Fibroblast of mammary gland (primary cell): ENCODE measurements at regions not wholly inside any gene's neighbourhood (a gene's known extent, or its start where the extent isn't known, plus 50 kb on each side); places are given as distances from the start of the nearest gene placed in this dataset.

Experiments
- DNase-seq: peaks from one replicate; pipeline ENCODE4 v3.0.0-alpha.2; 2010; ENCODE audit warnings: low read depth
- H3K4me3 ChIP-seq: 2 replicates; pipeline ENCODE4 v1.5.1; 2011; ENCODE audit warnings: low read depth, mild to moderate bottlenecking, low read length, moderate library complexity; ENCODE audit not compliant: control insufficient read depth
- TF ChIP-seq, protein P1 (sequence below): conservative IDR thresholded peaks from 2 replicates; pipeline ENCODE4 v1.5.1; 2011; ENCODE audit warnings: low read depth, low read length, inconsistent platforms; ENCODE audit not compliant: control insufficient read depth, insufficient read depth

DNA sequence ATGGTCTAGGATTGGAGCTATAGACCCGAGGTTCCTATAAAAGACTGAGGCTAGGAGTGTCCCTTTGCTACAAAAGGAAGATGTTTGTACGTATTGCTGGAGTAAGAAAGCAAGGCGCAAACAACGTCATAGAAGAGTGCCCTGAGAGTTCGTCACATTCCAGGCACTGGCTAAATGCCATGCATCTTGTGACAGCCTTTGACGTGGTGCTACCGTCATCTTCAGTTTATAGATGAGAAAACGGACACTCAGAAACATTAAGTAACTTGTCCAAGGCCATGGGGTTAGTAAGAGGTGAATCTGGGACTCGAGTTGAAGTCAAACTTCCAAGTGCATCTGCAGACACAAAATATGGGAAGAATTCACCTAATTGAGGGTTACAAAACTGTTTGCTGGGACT is 104.2 kb upstream of the SLC45A1 start:
- H3K4me3 ChIP-seq = no peak overlapping the region
- TF ChIP-seq, protein P1, sequence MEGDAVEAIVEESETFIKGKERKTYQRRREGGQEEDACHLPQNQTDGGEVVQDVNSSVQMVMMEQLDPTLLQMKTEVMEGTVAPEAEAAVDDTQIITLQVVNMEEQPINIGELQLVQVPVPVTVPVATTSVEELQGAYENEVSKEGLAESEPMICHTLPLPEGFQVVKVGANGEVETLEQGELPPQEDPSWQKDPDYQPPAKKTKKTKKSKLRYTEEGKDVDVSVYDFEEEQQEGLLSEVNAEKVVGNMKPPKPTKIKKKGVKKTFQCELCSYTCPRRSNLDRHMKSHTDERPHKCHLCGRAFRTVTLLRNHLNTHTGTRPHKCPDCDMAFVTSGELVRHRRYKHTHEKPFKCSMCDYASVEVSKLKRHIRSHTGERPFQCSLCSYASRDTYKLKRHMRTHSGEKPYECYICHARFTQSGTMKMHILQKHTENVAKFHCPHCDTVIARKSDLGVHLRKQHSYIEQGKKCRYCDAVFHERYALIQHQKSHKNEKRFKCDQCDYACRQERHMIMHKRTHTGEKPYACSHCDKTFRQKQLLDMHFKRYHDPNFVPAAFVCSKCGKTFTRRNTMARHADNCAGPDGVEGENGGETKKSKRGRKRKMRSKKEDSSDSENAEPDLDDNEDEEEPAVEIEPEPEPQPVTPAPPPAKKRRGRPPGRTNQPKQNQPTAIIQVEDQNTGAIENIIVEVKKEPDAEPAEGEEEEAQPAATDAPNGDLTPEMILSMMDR = no peak
- DNase-seq = no peak

DNA sequence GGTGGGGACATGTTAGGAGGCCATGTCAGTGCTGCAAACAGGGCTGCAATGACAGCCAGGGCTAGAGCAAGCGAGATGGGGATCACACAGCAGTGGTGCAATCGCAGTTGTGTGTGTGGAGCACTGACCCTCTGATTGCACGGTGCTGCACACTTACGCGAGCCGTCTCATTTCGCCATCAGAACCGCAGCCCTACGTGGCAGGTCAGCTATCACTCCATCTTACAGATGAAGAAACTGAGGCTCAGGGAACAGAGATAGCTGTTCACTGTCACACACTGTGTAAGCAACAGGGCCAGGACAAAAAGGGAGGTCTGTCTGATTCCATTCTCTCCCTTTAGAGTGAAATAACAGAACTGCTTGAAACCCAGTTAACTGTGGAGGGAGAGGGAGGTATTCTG is 104.8 kb upstream of the SLC45A1 start:
- TF ChIP-seq, protein P1 = no peak
- H3K4me3 ChIP-seq = no peak overlapping the region
- no peak for DNase-seq

- TF ChIP-seq, protein P1 = no peak
- no peak overlapping the region for H3K4me3 ChIP-seq
- no peak for DNase-seq
Observed at GRCh38 chr1:8212580-8213031, 105.3 kb upstream of the SLC45A1 start.

GRCh38 chr1:8211883-8212579 is 105.9 kb upstream of the SLC45A1 start:
- TF ChIP-seq, protein P1 = no peak
- peak; percentile 97 for DNase-seq
- no peak overlapping the region for H3K4me3 ChIP-seq

DNA sequence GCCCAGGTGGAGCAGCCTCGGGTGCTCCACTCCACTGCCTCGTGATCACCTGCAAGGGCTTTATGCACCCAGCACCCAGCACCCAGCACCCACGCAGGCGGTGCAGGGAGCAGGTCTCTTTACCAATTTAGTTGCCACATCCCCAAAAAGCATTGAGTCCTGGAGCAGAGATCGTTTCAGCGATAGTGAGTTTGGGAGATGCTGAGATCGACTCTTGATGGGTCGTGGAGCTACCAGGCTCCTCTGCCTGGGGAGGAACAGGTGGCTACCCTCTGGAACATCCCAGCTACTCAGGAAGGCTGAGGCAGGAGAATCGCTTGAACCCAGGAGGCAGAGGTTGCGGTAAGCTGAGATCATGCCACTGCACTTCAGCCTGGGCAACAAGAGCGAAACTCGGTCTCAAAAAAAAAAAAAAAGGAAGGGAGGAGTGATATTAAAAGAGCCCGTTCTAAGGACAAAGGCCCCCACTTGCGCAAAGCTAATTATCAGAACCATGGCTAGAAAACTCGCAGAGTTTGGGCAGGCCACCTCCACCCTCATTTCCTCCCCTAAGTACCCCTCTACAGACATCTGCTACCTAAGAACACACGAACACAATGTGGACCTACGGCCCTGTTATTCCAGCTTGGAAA is 106.5 kb upstream of the SLC45A1 start:
- H3K4me3 ChIP-seq = no peak overlapping the region
- TF ChIP-seq, protein P1 = no peak
- DNase-seq = no peak

GRCh38 chr1:8207202-8207601 is 110.7 kb upstream of the SLC45A1 start:
- H3K4me3 ChIP-seq = no peak overlapping the region
- DNase-seq = no peak
- TF ChIP-seq, protein P1 = no peak
